Lung (tissue), 11 donors: ENCODE measurements at regions not wholly inside any gene's neighbourhood (a gene's known extent, or its start where the extent isn't known, plus 50 kb on each side); places are given as distances from the start of the nearest gene placed in this dataset.
A peak's percentile ranks its signal among the peaks of the same experiment; 100 is the strongest.

Experiments
- ATAC-seq: fragments of 200-7000 bp; cut with Tn5 transposase; one replicate; pipeline ENCODE4 v1.9.1; 2020; ENCODE audit warnings: moderate number of reproducible peaks; ENCODE audit not compliant: insufficient read depth, low FRiP score
- DNase-seq, 3 donors: peaks; one replicate each; pipeline ENCODE4 v3.0.0-alpha.2; 2013 to 2017
- H3K27ac ChIP-seq, 2 donors: one replicate each; pipeline ENCODE4 v1.5.1; 2013; ENCODE audit warnings: mild to moderate bottlenecking in 2 of 2, moderate library complexity in 2 of 2, control low read depth in 1 of 2, inconsistent platforms in 1 of 2, low read depth in 1 of 2, low read length in 1 of 2
- H3K27me3 ChIP-seq, 3 donors: one replicate each; pipeline ENCODE4 v1.5.1; 2013; ENCODE audit warnings: low read length in 2 of 3; ENCODE audit not compliant: control insufficient read depth in 3 of 3, insufficient read depth in 3 of 3
- H3K36me3 ChIP-seq, 4 donors: one replicate each; pipeline ENCODE4 v1.5.1; 2013; ENCODE audit warnings: low read length in 4 of 4, mild to moderate bottlenecking in 1 of 4, moderate library complexity in 1 of 4; ENCODE audit not compliant: control insufficient read depth in 4 of 4, insufficient read depth in 4 of 4
- H3K4me1 ChIP-seq, 5 donors: one replicate each; pipeline ENCODE4 v1.5.1; 2013; ENCODE audit warnings: low read length in 5 of 5, mild to moderate bottlenecking in 2 of 5, moderate library complexity in 1 of 5; ENCODE audit not compliant: control insufficient read depth in 5 of 5, insufficient read depth in 5 of 5
- H3K4me3 ChIP-seq: one replicate; pipeline ENCODE4 v1.5.1; 2013; ENCODE audit warnings: mild to moderate bottlenecking, control low read depth, moderate library complexity
- H3K9ac ChIP-seq, 2 donors: one replicate each; pipeline ENCODE4 v1.5.1; 2013; ENCODE audit warnings: low read length in 2 of 2, control low read depth in 1 of 2; ENCODE audit not compliant: insufficient read depth in 1 of 2
- H3K9me3 ChIP-seq, 4 donors: one replicate each; pipeline ENCODE4 v1.5.1; 2013; ENCODE audit warnings: low read length in 3 of 4, mild to moderate bottlenecking in 1 of 4, moderate library complexity in 1 of 4; ENCODE audit not compliant: control insufficient read depth in 4 of 4, insufficient read depth in 3 of 4
- CTCF ChIP-seq: IDR thresholded peaks from 2 replicates; pipeline ENCODE4 v1.5.1; 2012; ENCODE audit warnings: mild to moderate bottlenecking; ENCODE audit errors: control extremely low read depth, extremely low read depth
- whole genome bisulfite sequencing, 2 donors: extraction: QIAGEN DNeasy Blood & Tissue Kit; methylation state at CpG; one replicate each; pipeline ENCODE4 v1.1.7; 2013; 5-methylcytosine and 5-hydroxymethylcytosine counted together
- donor health status: control.
- donor health status: control.
- donor health status: Bipolar disorder and iron deficiency.
- donor health status: healthy.
- donor health status: DM: yes; HTN: yes; CAD: no.

- H3K27me3 ChIP-seq: no peaks in the 10 kb centered on the region
- no peak overlapping the region for H3K27ac ChIP-seq
- H3K4me1 ChIP-seq: no peaks in the 10 kb centered on the region
- DNase-seq (no peak), ATAC-seq (no peak)
- 66 to 77% methylated on average over 1 of the region's 1 CpG for WGBS, 2 donors
- no peaks in the 10 kb centered on the region for H3K36me3 ChIP-seq
- no peak for TF ChIP-seq CTCF
- no peaks in the 10 kb centered on the region for H3K9me3 ChIP-seq
- no peak overlapping the region for H3K4me3 ChIP-seq
- no peak overlapping the region for H3K9ac ChIP-seq
Observed at GRCh38 chr4:18795794-18796193, 774.2 kb upstream of the LCORL start.

GRCh38 chr4:18777190-18777930, 755.8 kb upstream of the LCORL start:
- no peak for TF ChIP-seq CTCF
- H3K4me1 ChIP-seq: no peaks in the 10 kb centered on the region
- no peak overlapping the region for H3K4me3 ChIP-seq
- no peaks in the 10 kb centered on the region for H3K36me3 ChIP-seq
- H3K27me3 ChIP-seq: no peaks in the 10 kb centered on the region
- peaks cover 0 to 7% (median 0%) of the 10 kb centered on the region in 4 donors for H3K9me3 ChIP-seq
- no peak overlapping the region for H3K27ac ChIP-seq
- WGBS, 2 donors: 63 to 65% methylated on average over 4 of the region's 4 CpGs
- no peak for ATAC-seq
- DNase-seq: no peak
- no peak overlapping the region for H3K9ac ChIP-seq

GRCh38 chr4:18767921-18768320, 746.4 kb upstream of the LCORL start:
- no peak for TF ChIP-seq CTCF
- H3K4me1 ChIP-seq: no peaks in the 10 kb centered on the region
- H3K27ac ChIP-seq: no peak overlapping the region
- 77% methylated on average over 2 of the region's 2 CpGs for WGBS, 2 donors
- H3K27me3 ChIP-seq: no peaks in the 10 kb centered on the region
- H3K4me3 ChIP-seq: no peak overlapping the region
- DNase-seq: peak in 2 of 3 donors; percentile 11 to 36
- H3K36me3 ChIP-seq: no peaks in the 10 kb centered on the region
- no peak for ATAC-seq
- peaks cover 0 to 2% (median 0%) of the 10 kb centered on the region in 4 donors for H3K9me3 ChIP-seq
- no peak overlapping the region for H3K9ac ChIP-seq

- no peak overlapping the region for H3K27ac ChIP-seq
- TF ChIP-seq CTCF: no peak
- no peak for DNase-seq
Observed at GRCh38 chr4:18756671-18757070, 735.1 kb upstream of the LCORL start.

More at GRCh38 chr4:18756671-18757070, 735.1 kb upstream of the LCORL start:
- Histone ChIP-seq H3K9ac (no peak overlapping the region), H3K4me1 (no peaks in the 10 kb centered on the region), H3K9me3 (no peaks in the 10 kb centered on the region), H3K4me3 (no peak overlapping the region), H3K36me3 (no peaks in the 10 kb centered on the region), H3K27me3 (no peaks in the 10 kb centered on the region)
- ATAC-seq: no peak
